Stimulated activated CD8-positive, alpha-beta memory T cell treated with anti-CD3 and anti-CD28 coated beads, Interleukin-4, amount 100 ng/mL, for 24 hours (primary cell): ENCODE measurements at regions not wholly inside any gene's neighbourhood (a gene's known extent, or its start where the extent isn't known, plus 50 kb on each side); places are given as distances from the start of the nearest gene placed in this dataset.

ENCODE experiments used
- DNase-seq: peaks from one replicate; pipeline ENCODE4 v3.0.0-alpha.2; 2020; ENCODE audit warnings: low read depth

GRCh38 chr16:8374586-8375231 is 215.6 kb downstream of the TMEM114 start:
- no peak for DNase-seq

DNA sequence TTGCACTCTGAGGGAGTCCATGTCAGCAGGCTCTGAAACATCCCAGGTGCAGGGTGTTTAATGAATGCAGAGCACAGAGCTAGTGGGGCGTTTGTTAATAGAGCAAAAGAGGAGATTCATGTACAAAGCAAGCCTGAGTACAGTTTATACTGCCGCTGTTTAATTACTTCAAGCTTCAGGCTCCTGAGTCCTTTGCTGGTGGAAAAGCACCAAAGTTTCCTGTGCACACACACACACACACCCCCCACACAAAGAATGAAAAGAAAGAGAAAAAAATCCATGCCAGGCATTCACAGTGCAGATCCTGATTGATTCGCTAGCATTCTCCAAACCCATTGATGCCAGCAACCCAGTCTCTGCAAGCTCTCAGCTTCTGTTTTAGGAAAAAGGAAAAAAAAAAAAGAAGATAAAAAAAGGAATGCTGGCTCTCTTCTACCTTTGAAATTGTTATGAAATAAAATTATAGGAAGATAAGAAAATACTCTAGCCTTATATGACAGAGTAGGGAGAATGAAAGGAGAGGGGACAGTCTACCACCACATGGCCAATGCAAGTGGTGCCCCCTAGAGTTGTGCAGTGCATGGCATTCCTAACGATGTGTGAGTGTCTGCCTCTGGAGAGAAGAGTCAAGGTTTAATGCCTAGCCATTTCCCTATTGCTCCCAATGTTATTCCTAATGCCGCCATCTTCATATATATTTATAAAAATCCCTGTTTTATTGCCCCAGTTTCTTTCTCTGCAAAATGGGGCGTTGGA is 216.5 kb downstream of the TMEM114 start:
- DNase-seq: no peak

GRCh38 chr16:8372141-8372540 is 218.2 kb downstream of the TMEM114 start:
- no peak for DNase-seq

DNA sequence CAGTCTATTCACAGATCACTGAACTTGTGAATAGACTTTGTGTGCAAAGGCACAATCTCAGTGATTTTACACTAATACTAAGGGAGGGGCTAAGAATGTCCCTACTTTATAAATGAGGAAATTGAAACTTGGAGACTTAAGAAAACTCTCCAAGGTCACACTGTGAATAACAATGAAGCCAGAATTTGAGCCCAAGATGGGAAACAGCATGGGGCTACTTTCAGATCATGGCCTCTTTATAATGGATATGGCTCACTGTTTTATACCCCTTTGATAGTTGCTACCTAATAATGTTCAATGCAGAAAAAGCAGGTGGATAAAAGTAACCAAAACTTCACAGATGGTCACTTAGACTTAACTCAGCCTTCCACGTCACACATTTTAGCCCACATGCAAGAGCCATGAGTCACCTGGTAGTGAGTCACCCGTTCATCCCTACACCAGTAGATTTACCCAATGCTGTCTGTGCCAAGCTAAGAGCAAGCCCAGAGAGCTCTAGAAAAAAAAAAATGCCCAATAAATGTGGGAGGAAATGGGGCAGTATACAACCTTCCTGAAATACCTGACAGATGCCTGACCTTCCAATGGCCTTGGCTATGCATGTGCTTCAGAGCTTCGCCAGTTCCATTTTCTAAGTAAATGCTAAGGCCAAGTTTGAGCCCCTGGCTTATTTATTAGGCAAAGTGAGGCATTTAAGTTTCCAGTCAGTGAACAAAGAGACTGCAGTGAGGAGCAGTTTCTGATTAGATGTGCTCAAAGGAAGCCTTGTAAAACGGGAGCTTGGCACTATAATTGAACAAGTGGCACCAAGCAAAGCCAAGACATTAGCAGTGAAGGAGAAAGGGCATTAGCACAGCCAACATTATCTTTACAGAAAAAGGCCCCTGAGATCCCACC is 219.7 kb downstream of the TMEM114 start:
- no peak for DNase-seq

DNA sequence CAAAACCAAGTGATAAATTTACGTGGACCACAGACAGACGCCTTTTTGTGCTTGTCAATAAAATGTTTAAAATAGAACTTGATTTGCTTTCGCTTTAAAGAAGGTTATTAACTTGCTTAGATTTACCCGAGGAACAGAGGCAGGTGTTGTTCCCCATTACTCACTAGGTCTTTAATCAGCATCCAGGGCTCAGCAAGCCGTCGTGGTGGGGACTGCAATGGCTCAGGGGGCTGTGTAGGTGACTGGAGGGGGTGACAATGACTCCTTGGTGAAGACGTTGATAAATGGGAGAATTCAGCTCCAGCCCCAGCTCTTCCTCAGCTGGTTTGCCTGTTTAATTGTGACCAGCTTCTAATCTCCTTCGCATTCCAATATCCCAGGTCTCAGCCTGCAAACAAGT is 231.4 kb downstream of the TMEM114 start:
- no peak for DNase-seq

GRCh38 chr16:8355675-8356074 is 234.6 kb downstream of the TMEM114 start:
- no peak for DNase-seq

DNA sequence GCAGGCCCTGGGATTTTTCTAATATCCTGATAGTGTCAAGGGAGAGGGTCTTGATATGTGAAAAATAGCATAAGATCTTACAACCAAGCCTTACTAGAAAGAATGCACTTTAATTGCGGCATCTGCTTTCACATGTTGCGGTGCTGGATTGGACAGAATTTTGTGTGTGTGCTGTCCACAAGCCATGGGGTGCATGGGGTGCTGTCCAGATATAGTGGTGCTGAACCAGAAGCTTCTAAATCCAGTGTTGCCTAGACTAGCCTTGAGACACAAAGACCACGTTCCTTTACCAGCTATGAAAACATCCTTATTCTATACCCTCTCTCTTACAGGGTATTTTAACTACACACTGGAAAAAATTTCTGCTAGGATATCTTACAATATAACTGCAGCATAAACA is 244.0 kb downstream of the TMEM114 start:
- DNase-seq: no peak

- DNase-seq: no peak
Measured at GRCh38 chr16:8342276-8342675, 248.0 kb downstream of the TMEM114 start.

GRCh38 chr16:8330761-8331160 is 259.6 kb downstream of the TMEM114 start:
- no peak for DNase-seq

DNA sequence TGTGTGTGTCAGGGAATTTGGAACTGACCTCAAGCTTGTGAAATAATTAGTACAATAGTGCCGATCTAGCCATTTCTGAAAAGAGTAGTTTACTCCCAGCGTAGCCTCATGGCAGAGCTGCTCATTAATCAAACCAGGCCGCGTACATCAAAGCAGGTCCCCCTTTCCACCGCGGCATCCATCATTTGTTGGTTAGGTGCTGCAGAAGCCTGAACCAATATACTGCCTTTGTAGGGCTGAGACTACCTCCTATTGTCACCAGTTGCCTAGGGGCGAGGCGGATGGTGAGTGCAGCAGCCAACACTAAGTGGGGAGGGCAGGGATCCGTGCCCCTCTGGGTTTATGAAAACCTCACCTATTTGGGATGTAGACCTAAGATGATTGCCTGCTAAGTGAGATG is 264.1 kb downstream of the TMEM114 start:
- DNase-seq: no peak

DNA sequence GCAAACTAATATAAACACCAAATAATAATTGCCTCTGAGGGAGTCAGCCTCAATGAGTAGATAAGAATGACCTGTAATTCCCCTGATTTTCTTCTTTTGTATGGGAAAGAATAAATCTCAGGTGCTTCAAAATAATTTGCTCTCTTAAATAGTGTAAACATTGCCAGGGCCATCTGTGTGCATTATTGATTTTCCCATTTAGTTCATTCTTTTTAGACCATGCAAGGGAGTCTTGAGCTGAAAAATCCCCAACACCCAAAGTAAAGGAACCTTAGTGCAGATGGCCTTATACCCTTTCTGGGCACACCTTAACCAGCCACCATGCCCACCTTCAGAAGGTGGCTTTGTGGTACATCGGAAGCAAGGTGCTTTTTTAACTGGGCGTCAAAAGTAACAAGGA is 267.2 kb downstream of the TMEM114 start:
- no peak for DNase-seq

DNA sequence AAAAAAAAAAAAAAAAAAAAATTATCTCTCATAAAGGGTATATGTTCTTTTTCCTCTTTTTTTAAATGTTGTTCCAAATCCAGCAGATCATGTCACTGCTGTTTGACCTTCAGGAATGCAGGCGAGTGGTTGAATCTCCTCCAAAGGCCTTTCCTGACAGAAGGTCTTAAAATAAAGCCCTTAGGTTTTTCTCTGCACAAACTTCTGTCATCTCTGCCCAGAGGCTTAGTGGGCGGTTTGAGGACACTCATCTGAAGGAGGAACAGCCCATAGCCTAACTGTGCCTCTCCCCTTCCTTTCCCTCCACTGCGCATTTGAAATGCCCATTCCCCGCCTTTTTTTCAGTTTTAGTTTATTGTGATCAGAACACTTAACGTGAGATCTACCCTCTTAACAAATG is 270.2 kb downstream of the TMEM114 start:
- DNase-seq: no peak

- DNase-seq: no peak
Measured at GRCh38 chr16:8310816-8311215, 279.5 kb downstream of the TMEM114 start.

DNA sequence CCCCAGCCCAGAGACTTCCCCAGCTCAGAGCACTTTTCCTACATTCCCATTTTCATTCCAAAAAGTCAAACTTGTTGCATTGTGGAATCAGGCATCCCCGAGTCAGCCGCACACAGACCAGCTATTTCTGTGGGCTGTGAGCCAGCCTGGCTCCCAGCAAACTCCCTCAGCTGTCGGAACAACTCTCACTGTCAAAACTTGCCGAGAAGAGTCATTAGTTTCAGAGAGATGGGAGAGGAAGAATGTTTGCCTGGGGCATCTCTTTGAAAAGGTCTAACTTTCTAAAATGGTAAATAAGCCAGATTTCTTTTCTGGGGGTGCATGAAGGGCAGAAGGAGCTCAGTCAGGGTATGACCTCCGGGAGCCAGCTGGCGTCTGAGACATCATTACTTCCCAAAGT is 280.0 kb downstream of the TMEM114 start:
- DNase-seq: no peak

- no peak for DNase-seq
Measured at GRCh38 chr16:8305201-8305600, 285.1 kb downstream of the TMEM114 start.

DNA sequence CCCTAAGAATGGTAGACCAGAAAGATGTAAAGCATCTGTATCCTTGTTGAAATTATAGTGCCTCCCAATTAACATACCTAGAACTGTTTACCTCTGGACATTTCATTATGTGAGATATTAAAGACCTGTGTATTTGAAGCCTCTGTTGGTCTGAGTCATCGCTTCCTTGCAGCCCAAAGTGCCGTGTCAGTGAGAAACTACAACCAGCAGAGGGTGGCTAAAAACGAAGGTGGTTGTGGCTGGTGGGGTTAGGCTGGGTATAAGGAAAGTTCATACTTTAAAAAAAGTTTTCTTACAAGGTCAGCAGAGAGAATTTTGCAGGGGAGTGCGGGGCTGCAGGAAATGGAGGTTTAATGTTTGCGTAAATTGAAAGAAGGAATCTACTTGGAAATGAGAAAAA is 290.7 kb downstream of the TMEM114 start:
- no peak for DNase-seq

- DNase-seq: no peak
Measured at GRCh38 chr16:8295513-8296237, 294.6 kb downstream of the TMEM114 start.

GRCh38 chr16:8293413-8293812 is 296.9 kb downstream of the TMEM114 start:
- DNase-seq: no peak

GRCh38 chr16:8292271-8292670 is 298.0 kb downstream of the TMEM114 start:
- no peak for DNase-seq

- DNase-seq: no peak
Measured at GRCh38 chr16:8286348-8286747, 304.0 kb downstream of the TMEM114 start.

DNA sequence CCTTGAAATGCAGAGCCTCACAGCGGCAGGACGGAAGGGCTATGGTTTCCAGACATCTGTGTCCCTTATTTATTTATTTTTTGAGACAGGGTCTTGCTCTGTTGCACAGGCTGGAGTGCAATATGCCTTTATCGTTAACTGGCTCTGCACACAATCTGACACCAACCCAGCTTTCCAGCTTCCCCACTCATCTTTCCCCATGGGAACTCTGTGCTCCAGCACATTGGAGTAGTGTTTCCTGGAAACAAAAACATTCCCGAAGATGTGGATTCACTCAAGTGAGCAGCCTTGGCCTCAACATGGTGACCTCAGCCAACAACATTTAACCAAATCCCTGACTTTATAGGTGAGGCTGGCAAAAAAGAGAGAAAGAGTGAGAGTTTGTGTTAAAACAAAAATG is 307.1 kb downstream of the TMEM114 start:
- DNase-seq: no peak

DNA sequence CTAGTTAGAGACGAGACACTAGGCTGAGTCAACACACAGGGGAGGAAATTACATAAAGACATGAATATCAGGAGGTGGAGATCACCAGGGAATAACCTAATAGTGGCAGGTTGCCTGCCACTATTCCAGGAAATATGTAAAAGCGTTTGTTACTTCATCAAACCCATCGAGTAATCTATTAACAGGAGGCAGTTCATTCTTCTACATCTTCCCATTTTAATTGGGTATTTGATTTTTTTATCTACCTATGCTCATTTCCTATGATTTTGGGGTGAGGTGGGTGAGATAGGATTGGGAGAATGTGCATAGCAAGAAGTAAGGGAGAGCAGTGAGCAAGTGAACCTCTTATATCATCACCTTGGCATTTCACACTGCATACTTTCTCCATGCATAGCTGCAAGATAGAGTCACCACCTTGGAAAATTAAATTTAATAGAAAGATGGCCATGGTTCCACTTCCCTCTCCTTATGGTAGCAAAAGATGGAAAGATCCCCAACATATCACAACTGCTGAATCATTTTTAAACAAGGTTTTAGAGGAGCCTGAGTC is 312.2 kb downstream of the TMEM114 start:
- DNase-seq: no peak
